Activated naive CD8-positive, alpha-beta T cell treated with anti-CD3 and anti-CD28 coated beads for 36 hours (primary cell): ENCODE measurements at regions not wholly inside any gene's neighbourhood (a gene's known extent, or its start where the extent isn't known, plus 50 kb on each side); places are given as distances from the start of the nearest gene placed in this dataset.

ENCODE experiments used
- DNase-seq: peaks from one replicate; pipeline ENCODE4 v3.0.0; 2021
- H3K27ac Mint-ChIP-seq: one replicate; pipeline ENCODE4 v1.8.0; 2022; ENCODE audit warnings: mild to moderate bottlenecking, moderate library complexity, mixed read lengths
- H3K27me3 Mint-ChIP-seq: one replicate; pipeline ENCODE4 v1.8.0; 2022; ENCODE audit warnings: mild to moderate bottlenecking, mixed read lengths
- H3K36me3 Mint-ChIP-seq: one replicate; pipeline ENCODE4 v1.8.0; 2021; ENCODE audit warnings: mild to moderate bottlenecking, mixed read lengths
- H3K4me1 Mint-ChIP-seq: one replicate; pipeline ENCODE4 v1.8.0; 2021; ENCODE audit warnings: mixed read lengths
- H3K4me3 Mint-ChIP-seq: one replicate; pipeline ENCODE4 v1.8.0; 2022; ENCODE audit warnings: mild to moderate bottlenecking, moderate library complexity, mixed read lengths
- H3K9me3 Mint-ChIP-seq: one replicate; pipeline ENCODE4 v1.8.0; 2022; ENCODE audit warnings: mixed read lengths

GRCh38 chr1:193747579-193747978 lies 561.2 kb upstream of the B3GALT2 start:
- no peak overlapping the region for H3K4me3 Mint-ChIP-seq
- no peak for DNase-seq
- H3K36me3 Mint-ChIP-seq = no peaks in the 10 kb centered on the region
- H3K4me1 Mint-ChIP-seq = no peaks in the 10 kb centered on the region
- H3K27me3 Mint-ChIP-seq = no peaks in the 10 kb centered on the region
- no peak overlapping the region for H3K27ac Mint-ChIP-seq
- H3K9me3 Mint-ChIP-seq = no peaks in the 10 kb centered on the region

GRCh38 chr1:193741228-193741627 lies 554.8 kb upstream of the B3GALT2 start:
- H3K27me3 Mint-ChIP-seq = no peaks in the 10 kb centered on the region
- H3K4me3 Mint-ChIP-seq = no peak overlapping the region

GRCh38 chr1:193740762-193741161 lies 554.3 kb upstream of the B3GALT2 start:
- no peak for DNase-seq
- no peak overlapping the region for H3K4me3 Mint-ChIP-seq
- H3K9me3 Mint-ChIP-seq = no peaks in the 10 kb centered on the region
- H3K36me3 Mint-ChIP-seq = no peaks in the 10 kb centered on the region
- no peaks in the 10 kb centered on the region for H3K4me1 Mint-ChIP-seq
- no peak overlapping the region for H3K27ac Mint-ChIP-seq
- no peaks in the 10 kb centered on the region for H3K27me3 Mint-ChIP-seq

More at GRCh38 chr1:193741228-193741627, 554.8 kb upstream of the B3GALT2 start:
- Mint-ChIP-seq H3K4me1 (no peaks in the 10 kb centered on the region), H3K9me3 (no peaks in the 10 kb centered on the region), H3K36me3 (no peaks in the 10 kb centered on the region), H3K27ac (no peak overlapping the region)
- DNase-seq = no peak

GRCh38 chr1:193736507-193736906 lies 550.1 kb upstream of the B3GALT2 start:
- no peaks in the 10 kb centered on the region for H3K4me1 Mint-ChIP-seq
- H3K36me3 Mint-ChIP-seq = no peaks in the 10 kb centered on the region
- no peak for DNase-seq
- no peak overlapping the region for H3K27ac Mint-ChIP-seq
- H3K27me3 Mint-ChIP-seq = no peaks in the 10 kb centered on the region
- no peaks in the 10 kb centered on the region for H3K9me3 Mint-ChIP-seq
- no peak overlapping the region for H3K4me3 Mint-ChIP-seq

GRCh38 chr1:193733674-193734073 lies 547.3 kb upstream of the B3GALT2 start:
- no peak overlapping the region for H3K4me3 Mint-ChIP-seq
- no peak for DNase-seq
- H3K27ac Mint-ChIP-seq = no peak overlapping the region
- H3K9me3 Mint-ChIP-seq = no peaks in the 10 kb centered on the region
- no peaks in the 10 kb centered on the region for H3K36me3 Mint-ChIP-seq
- H3K4me1 Mint-ChIP-seq = no peaks in the 10 kb centered on the region
- H3K27me3 Mint-ChIP-seq = no peaks in the 10 kb centered on the region

GRCh38 chr1:193730017-193730416 lies 543.6 kb upstream of the B3GALT2 start:
- Mint-ChIP-seq H3K9me3 (no peaks in the 10 kb centered on the region), H3K4me1 (no peaks in the 10 kb centered on the region), H3K27ac (no peak overlapping the region), H3K36me3 (no peaks in the 10 kb centered on the region), H3K27me3 (no peaks in the 10 kb centered on the region), H3K4me3 (no peak overlapping the region)
- DNase-seq = no peak

- DNase-seq = no peak
- no peaks in the 10 kb centered on the region for H3K4me1 Mint-ChIP-seq
- H3K9me3 Mint-ChIP-seq = no peaks in the 10 kb centered on the region
- no peaks in the 10 kb centered on the region for H3K27me3 Mint-ChIP-seq
- no peaks in the 10 kb centered on the region for H3K36me3 Mint-ChIP-seq
- no peak overlapping the region for H3K4me3 Mint-ChIP-seq
- no peak overlapping the region for H3K27ac Mint-ChIP-seq
Measured at GRCh38 chr1:193729429-193729828, 543.0 kb upstream of the B3GALT2 start.

- Mint-ChIP-seq H3K9me3 (no peaks in the 10 kb centered on the region), H3K27me3 (no peaks in the 10 kb centered on the region), H3K4me3 (no peak overlapping the region), H3K4me1 (no peaks in the 10 kb centered on the region), H3K27ac (no peak overlapping the region), H3K36me3 (no peaks in the 10 kb centered on the region)
- DNase-seq = no peak
Measured at GRCh38 chr1:193727850-193728249, 541.4 kb upstream of the B3GALT2 start.

GRCh38 chr1:193726722-193727121 lies 540.3 kb upstream of the B3GALT2 start:
- Mint-ChIP-seq H3K27ac (no peak overlapping the region), H3K4me3 (no peak overlapping the region), H3K36me3 (no peaks in the 10 kb centered on the region), H3K4me1 (no peaks in the 10 kb centered on the region), H3K9me3 (no peaks in the 10 kb centered on the region), H3K27me3 (no peaks in the 10 kb centered on the region)
- DNase-seq = no peak

GRCh38 chr1:193712392-193712791 lies 526.0 kb upstream of the B3GALT2 start:
- Mint-ChIP-seq H3K4me1 (peaks cover 2% of the 10 kb centered on the region), H3K36me3 (no peaks in the 10 kb centered on the region), H3K27ac (no peak overlapping the region), H3K4me3 (no peak overlapping the region), H3K9me3 (peaks cover 5% of the 10 kb centered on the region), H3K27me3 (no peaks in the 10 kb centered on the region)
- DNase-seq = no peak

- Mint-ChIP-seq H3K4me1 (peaks cover 3% of the 10 kb centered on the region), H3K36me3 (peaks cover 3% of the 10 kb centered on the region), H3K27ac (no peak overlapping the region), H3K9me3 (peaks cover 5% of the 10 kb centered on the region), H3K27me3 (no peaks in the 10 kb centered on the region), H3K4me3 (no peak overlapping the region)
- DNase-seq = no peak
Measured at GRCh38 chr1:193709607-193710006, 523.2 kb upstream of the B3GALT2 start.

- H3K9me3 Mint-ChIP-seq = peaks cover 4% of the 10 kb centered on the region
- DNase-seq = no peak
- H3K4me3 Mint-ChIP-seq = no peak overlapping the region
- peaks cover 3% of the 10 kb centered on the region for H3K4me1 Mint-ChIP-seq
- H3K27me3 Mint-ChIP-seq = no peaks in the 10 kb centered on the region
- H3K27ac Mint-ChIP-seq = no peak overlapping the region
- peaks cover 3% of the 10 kb centered on the region for H3K36me3 Mint-ChIP-seq
Measured at GRCh38 chr1:193707271-193708021, 521.0 kb upstream of the B3GALT2 start.

- Mint-ChIP-seq H3K9me3 (peaks cover 4% of the 10 kb centered on the region), H3K27me3 (no peaks in the 10 kb centered on the region), H3K4me1 (peaks cover 7% of the 10 kb centered on the region), H3K4me3 (no peak overlapping the region), H3K36me3 (peaks cover 3% of the 10 kb centered on the region), H3K27ac (no peak overlapping the region)
- DNase-seq = no peak
Measured at GRCh38 chr1:193706766-193707165, 520.4 kb upstream of the B3GALT2 start.

GRCh38 chr1:193705554-193705981 lies 519.2 kb upstream of the B3GALT2 start:
- Mint-ChIP-seq H3K36me3 (peaks cover 3% of the 10 kb centered on the region), H3K27me3 (no peaks in the 10 kb centered on the region), H3K4me3 (no peak overlapping the region), H3K9me3 (peaks cover 4% of the 10 kb centered on the region), H3K27ac (no peak overlapping the region), H3K4me1 (peaks cover 17% of the 10 kb centered on the region)
- DNase-seq = no peak

GRCh38 chr1:193703655-193704054 lies 517.2 kb upstream of the B3GALT2 start:
- no peaks in the 10 kb centered on the region for H3K27me3 Mint-ChIP-seq
- no peak overlapping the region for H3K4me3 Mint-ChIP-seq
- DNase-seq = no peak
- peaks cover 3% of the 10 kb centered on the region for H3K36me3 Mint-ChIP-seq
- H3K27ac Mint-ChIP-seq = no peak overlapping the region
- peaks cover 4% of the 10 kb centered on the region for H3K9me3 Mint-ChIP-seq
- peaks cover 19% of the 10 kb centered on the region for H3K4me1 Mint-ChIP-seq

GRCh38 chr1:193703121-193703520 lies 516.7 kb upstream of the B3GALT2 start:
- H3K9me3 Mint-ChIP-seq = peaks cover 4% of the 10 kb centered on the region
- H3K4me1 Mint-ChIP-seq = peaks cover 19% of the 10 kb centered on the region
- no peak for DNase-seq
- peaks cover 3% of the 10 kb centered on the region for H3K36me3 Mint-ChIP-seq
- no peak overlapping the region for H3K4me3 Mint-ChIP-seq
- H3K27me3 Mint-ChIP-seq = no peaks in the 10 kb centered on the region
- H3K27ac Mint-ChIP-seq = no peak overlapping the region
